B cell (primary cell): ENCODE measurements at regions not wholly inside any gene's neighbourhood (a gene's known extent, or its start where the extent isn't known, plus 50 kb on each side); places are given as distances from the start of the nearest gene placed in this dataset.

Experiments used
- ATAC-seq: fragments of 200-7000 bp; cut with Tn5 transposase; one replicate; pipeline ENCODE4 v1.10.0; 2021; ENCODE audit warnings: low read depth, mild to moderate bottlenecking, moderate number of reproducible peaks, moderate library complexity
- CTCF ChIA-PET: fragments of 350-600 bp; sonication (Branson Sonifier 250); formaldehyde crosslinking; loops from one replicate; lab custom pipeline; 2021; ENCODE audit warnings: antibody characterized with exemption, inconsistent platforms; lab: Charles Lee
- POLR2A ChIA-PET: fragments of 350-600 bp; sonication (Branson Sonifier 250); formaldehyde crosslinking; loops from one replicate; lab custom pipeline; 2021; ENCODE audit warnings: antibody characterized with exemption; lab: Charles Lee
- DNase-seq: peaks from one replicate; pipeline ENCODE4 v3.0.0; 2013
- H2AFZ ChIP-seq: 2 replicates; pipeline ENCODE4 v1.6.1; 2012; ENCODE audit warnings: mild to moderate bottlenecking, low read depth, low read length; ENCODE audit not compliant: insufficient read depth, poor library complexity, severe bottlenecking
- H3K27ac ChIP-seq, 2 donors: 1 replicate in 1 of 2; 2 replicates in 1 of 2; pipeline ENCODE4 v1.5.1; 2012 to 2013; ENCODE audit warnings: low read length in 2 of 2, mild to moderate bottlenecking in 2 of 2, moderate library complexity in 1 of 2
- H3K27me3 ChIP-seq, 4 experiments: fragments of 200-600 bp in 1 of 4; sonication (generic) in 1 of 4; replicated peaks in 1 of 4; 1 replicate in 2 of 4; 2 replicates in 2 of 4; pipeline versions ENCODE4 v1.6.1 to v1.7.0; 2013 to 2016; ENCODE audit warnings: low read length in 3 of 4, mild to moderate bottlenecking in 2 of 4, mixed read lengths in 1 of 4, moderate library complexity in 1 of 4; ENCODE audit not compliant: insufficient read depth in 4 of 4, control insufficient read depth in 3 of 4; ENCODE audit errors: control extremely low read depth in 1 of 4
- H3K36me3 ChIP-seq, 2 experiments: replicated peaks in 1 of 2; 1 replicate in 1 of 2; 2 replicates in 1 of 2; pipeline versions ENCODE4 v1.6.1 to v1.7.1; 2013; ENCODE audit warnings: low read length in 1 of 2; ENCODE audit not compliant: insufficient read depth in 2 of 2, control insufficient read depth in 1 of 2; ENCODE audit errors: control extremely low read depth in 1 of 2, extremely low read depth in 1 of 2
- H3K4me1 ChIP-seq, 2 donors: fragments of 200-600 bp in 1 of 2; sonication (generic) in 1 of 2; 1 replicate in 1 of 2; 2 replicates in 1 of 2; pipeline versions ENCODE4 v1.5.1 to v1.6.1; 2013 to 2017; ENCODE audit warnings: low read length in 2 of 2; ENCODE audit not compliant: control insufficient read depth in 2 of 2, insufficient read depth in 2 of 2
- H3K4me2 ChIP-seq: replicated peaks from 2 replicates; pipeline ENCODE3; 2012; ENCODE audit warnings: mild to moderate bottlenecking, low read depth, low read length; ENCODE audit not compliant: poor library complexity, severe bottlenecking
- H3K4me3 ChIP-seq, 5 experiments: fragments of 200-600 bp in 1 of 5; sonication (generic) in 1 of 5; 1 replicate in 3 of 5; 2 replicates in 2 of 5; pipeline versions ENCODE4 v1.5.1 to v1.7.0; 2011 to 2016; ENCODE audit warnings: low read length in 4 of 5, mild to moderate bottlenecking in 4 of 5, low read depth in 2 of 5, control low read depth in 1 of 5, moderate library complexity in 1 of 5; ENCODE audit not compliant: insufficient read depth in 1 of 5; ENCODE audit errors: control extremely low read depth in 1 of 5, extremely low read depth in 1 of 5
- H3K79me2 ChIP-seq: fragments of 200-600 bp; sonication (generic); one replicate; pipeline ENCODE4 v1.6.0; 2016; ENCODE audit warnings: low read length; ENCODE audit not compliant: control insufficient read depth, insufficient read depth
- H3K9ac ChIP-seq: fragments of 200-600 bp; sonication (generic); 2 replicates; pipeline ENCODE4 v1.6.1; 2017; ENCODE audit warnings: mild to moderate bottlenecking, low read length, moderate library complexity
- H3K9me3 ChIP-seq, 3 donors: one replicate each; pipeline versions ENCODE4 v1.6.1 to v1.7.1; 2013; ENCODE audit warnings: low read length in 2 of 3; ENCODE audit not compliant: control insufficient read depth in 2 of 3, insufficient read depth in 1 of 3; ENCODE audit errors: control extremely low read depth in 1 of 3
- H4K20me1 ChIP-seq: 2 replicates; pipeline ENCODE4 v1.6.0; 2012; ENCODE audit warnings: mild to moderate bottlenecking, low read length; ENCODE audit not compliant: insufficient read depth, control insufficient read depth, poor library complexity, severe bottlenecking
- H3K27ac Mint-ChIP-seq: one replicate; pipeline ENCODE4 v1.8.0; 2021; ENCODE audit warnings: mixed read lengths
- H3K27me3 Mint-ChIP-seq: one replicate; pipeline ENCODE4 v1.8.0; 2021; ENCODE audit warnings: mixed read lengths
- H3K4me1 Mint-ChIP-seq: one replicate; pipeline ENCODE4 v1.8.0; 2021; ENCODE audit warnings: mixed read lengths
- H3K4me3 Mint-ChIP-seq: one replicate; pipeline ENCODE4 v1.8.0; 2021; ENCODE audit warnings: mixed read lengths
- H3K9me3 Mint-ChIP-seq: one replicate; pipeline ENCODE4 v1.8.0; 2022; ENCODE audit warnings: mixed read lengths; ENCODE audit not compliant: insufficient read depth
- EZH2 ChIP-seq: IDR thresholded peaks from 2 replicates; pipeline ENCODE4 v1.6.1; 2012; ENCODE audit warnings: borderline replicate concordance, low read depth, mild to moderate bottlenecking, moderate library complexity, low read length; ENCODE audit not compliant: insufficient read depth, poor library complexity, severe bottlenecking
- WGBS: methylation state at CpG from one replicate; pipeline ENCODE4 v1.1.5; 2013; ENCODE audit warnings: missing lambda C conversion rate; ENCODE audit not compliant: insufficient coverage; 5-methylcytosine and 5-hydroxymethylcytosine counted together
- intact Hi-C: fragments of 100-400 bp; cut with micrococcal nuclease; formaldehyde crosslinking; loops from one replicate; pipeline ENCODE4 v1.10.0; 2022
- TF ChIP-seq, protein P1 (sequence below): fragments of 200-600 bp; IDR thresholded peaks from one replicate; pipeline ENCODE4 v1.8.0; 2022; ENCODE audit warnings: antibody characterized with exemption, mild to moderate bottlenecking

DNA sequence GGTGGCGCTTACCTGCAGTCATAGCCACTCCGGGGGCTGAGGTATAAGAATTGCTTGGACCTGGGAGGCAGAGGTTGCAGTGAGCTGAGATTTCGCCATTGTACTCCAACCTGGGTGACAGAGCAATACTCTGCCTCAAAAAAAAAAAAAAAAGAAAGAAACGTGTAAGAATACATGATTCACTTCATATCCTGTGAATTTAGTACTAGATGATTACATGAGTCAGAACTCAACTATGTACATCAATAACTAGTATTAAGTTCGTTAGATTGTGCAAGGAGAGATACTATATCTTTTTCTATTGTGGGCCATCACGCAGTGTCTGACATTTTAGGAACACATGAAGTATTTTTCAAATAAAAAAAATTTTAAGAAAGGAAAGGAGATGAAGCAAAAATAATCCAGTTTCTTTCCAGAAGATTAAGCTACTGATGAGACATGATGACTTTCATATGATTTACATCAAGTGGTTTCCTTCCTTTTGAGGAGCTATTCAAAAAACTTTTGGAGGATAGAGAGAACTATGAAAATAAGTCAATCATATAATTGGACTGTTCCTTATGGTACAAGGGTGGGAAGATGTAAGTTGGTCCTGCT, 64.7 kb upstream of the EXOC1L start:
- Histone ChIP-seq H3K9me3 (no peaks in the 10 kb centered on the region), H4K20me1 (no peaks in the 10 kb centered on the region), H2AFZ (no peak overlapping the region), H3K4me2 (no peak overlapping the region), H3K27ac (no peak overlapping the region), H3K4me3 (no peak overlapping the region), H3K27me3 (peaks cover 0 to 2% (median 0%) of the 10 kb centered on the region in 4 experiments), H3K36me3 (no peaks in the 10 kb centered on the region), H3K4me1 (no peaks in the 10 kb centered on the region), H3K79me2 (no peaks in the 10 kb centered on the region), H3K9ac (no peak overlapping the region)
- DNase-seq (no peak), ATAC-seq (no peak)
- POLR2A ChIA-PET, result no interaction called here
- peaks cover 11% of the 10 kb centered on the region for H3K27me3 Mint-ChIP-seq
- H3K27ac Mint-ChIP-seq, result no peak overlapping the region
- H3K4me3 Mint-ChIP-seq, result no peak overlapping the region
- H3K9me3 Mint-ChIP-seq, result no peaks in the 10 kb centered on the region
- intact Hi-C loops, result no loop called here
- TF ChIP-seq, protein P1, sequence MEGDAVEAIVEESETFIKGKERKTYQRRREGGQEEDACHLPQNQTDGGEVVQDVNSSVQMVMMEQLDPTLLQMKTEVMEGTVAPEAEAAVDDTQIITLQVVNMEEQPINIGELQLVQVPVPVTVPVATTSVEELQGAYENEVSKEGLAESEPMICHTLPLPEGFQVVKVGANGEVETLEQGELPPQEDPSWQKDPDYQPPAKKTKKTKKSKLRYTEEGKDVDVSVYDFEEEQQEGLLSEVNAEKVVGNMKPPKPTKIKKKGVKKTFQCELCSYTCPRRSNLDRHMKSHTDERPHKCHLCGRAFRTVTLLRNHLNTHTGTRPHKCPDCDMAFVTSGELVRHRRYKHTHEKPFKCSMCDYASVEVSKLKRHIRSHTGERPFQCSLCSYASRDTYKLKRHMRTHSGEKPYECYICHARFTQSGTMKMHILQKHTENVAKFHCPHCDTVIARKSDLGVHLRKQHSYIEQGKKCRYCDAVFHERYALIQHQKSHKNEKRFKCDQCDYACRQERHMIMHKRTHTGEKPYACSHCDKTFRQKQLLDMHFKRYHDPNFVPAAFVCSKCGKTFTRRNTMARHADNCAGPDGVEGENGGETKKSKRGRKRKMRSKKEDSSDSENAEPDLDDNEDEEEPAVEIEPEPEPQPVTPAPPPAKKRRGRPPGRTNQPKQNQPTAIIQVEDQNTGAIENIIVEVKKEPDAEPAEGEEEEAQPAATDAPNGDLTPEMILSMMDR, result no peak
- no peak for TF ChIP-seq EZH2
- no peaks in the 10 kb centered on the region for H3K4me1 Mint-ChIP-seq
- no CpG with 5 or more reads among the region's 6 CpGs for WGBS
- CTCF ChIA-PET, result no interaction called here

DNA sequence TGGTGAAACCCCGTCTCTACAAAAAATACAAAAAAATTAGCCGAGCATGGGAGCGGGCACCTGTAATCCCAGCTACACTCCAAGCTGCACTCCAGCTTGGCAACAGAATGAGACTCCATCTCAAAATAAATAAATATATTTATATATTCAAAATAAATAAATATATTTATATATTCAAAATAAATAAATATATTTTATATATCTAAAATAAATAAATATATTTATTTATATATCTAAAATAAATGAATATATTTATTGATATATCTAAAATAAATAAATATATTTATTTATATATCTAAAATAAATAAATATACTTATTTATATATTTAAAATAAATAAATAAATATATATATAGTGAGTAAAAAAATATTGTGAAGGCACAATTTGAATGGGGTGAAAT, 63.4 kb upstream of the EXOC1L start:
- H3K27ac ChIP-seq, result no peak overlapping the region
- no peaks in the 10 kb centered on the region for H3K9me3 Mint-ChIP-seq

More for the DNA sequence above, 63.4 kb upstream of the EXOC1L start:
- POLR2A ChIA-PET, result no interaction called here
- Histone ChIP-seq H3K9ac (no peak overlapping the region), H3K79me2 (no peaks in the 10 kb centered on the region), H3K4me1 (no peaks in the 10 kb centered on the region), H3K4me2 (no peak overlapping the region), H3K4me3 (no peak overlapping the region), H3K27me3 (peaks cover 0 to 2% (median 0%) of the 10 kb centered on the region in 4 experiments), H2AFZ (no peak overlapping the region), H3K36me3 (no peaks in the 10 kb centered on the region), H4K20me1 (no peaks in the 10 kb centered on the region), H3K9me3 (no peaks in the 10 kb centered on the region)
- CTCF ChIA-PET, result no interaction called here
- TF ChIP-seq, protein P1, result no peak
- no peak for TF ChIP-seq EZH2
- Mint-ChIP-seq H3K27me3 (peaks cover 8% of the 10 kb centered on the region), H3K4me3 (no peak overlapping the region), H3K4me1 (no peaks in the 10 kb centered on the region), H3K27ac (no peak overlapping the region)
- intact Hi-C loops, result no loop called here
- no peak for DNase-seq
- WGBS, result 84% methylated on average over 2 of the region's 3 CpGs
- ATAC-seq, result no peak
